K562 (cell line): ENCODE measurements at regions not wholly inside any gene's neighbourhood (a gene's known extent, or its start where the extent isn't known, plus 50 kb on each side); places are given as distances from the start of the nearest gene placed in this dataset.

Experiments used
- HNRNPL ChIP-seq: fragments of 200-400 bp; formaldehyde crosslinking; IDR thresholded peaks from 2 replicates; pipeline ENCODE4 v1.6.1; 2017; ENCODE audit warnings: low read depth, mild to moderate bottlenecking, low read length
- JUNB ChIP-seq: fragments of 450-650 bp; formaldehyde crosslinking; conservative IDR thresholded peaks from 2 replicates; pipeline ENCODE4 v1.4.0; 2020; ENCODE audit warnings: mild to moderate bottlenecking
- KDM5B ChIP-seq: fragments of 200-600 bp; sonication (generic); IDR thresholded peaks from 2 replicates; pipeline ENCODE4 v1.6.1; 2012; ENCODE audit warnings: low read depth, mild to moderate bottlenecking, moderate library complexity, low read length, control low read depth, inconsistent platforms; ENCODE audit not compliant: insufficient replicate concordance
- MEF2A ChIP-seq: IDR thresholded peaks from 2 replicates; pipeline ENCODE4 v1.6.1; 2011; ENCODE audit warnings: low read depth, mild to moderate bottlenecking, low read length, moderate library complexity; ENCODE audit not compliant: control insufficient read depth
- NR2C2 ChIP-seq, 2 experiments: fragments of 200-800 bp in 1 of 2; sonication (Bioruptor generic) in 1 of 2; sonication (generic) in 1 of 2; formaldehyde crosslinking in 1 of 2; IDR thresholded peaks; 2 replicates each; pipeline versions ENCODE4 v1.6.1 to v1.8.0; 2016 to 2022; ENCODE audit warnings: mild to moderate bottlenecking in 1 of 2, missing compliant biosample characterization in 1 of 2, missing genetic modification characterization in 1 of 2, missing genetic modification reagents in 1 of 2
- NRF1 ChIP-seq, 2 experiments: fragments of 450-650 bp; IDR thresholded peaks in 1 of 2; conservative IDR thresholded peaks in 1 of 2; 2 replicates each; pipeline ENCODE4 v1.6.1; 2014; ENCODE audit warnings: mild to moderate bottlenecking in 2 of 2
- POLR2AphosphoS5 ChIP-seq: IDR thresholded peaks from 2 replicates; pipeline ENCODE4 v1.6.1; 2011; ENCODE audit warnings: mild to moderate bottlenecking, low read depth, low read length, moderate library complexity; ENCODE audit not compliant: control insufficient read depth, insufficient read depth
- RB1 ChIP-seq: fragments of 450-650 bp; IDR thresholded peaks from 2 replicates; pipeline ENCODE4 v1.6.1; 2017; ENCODE audit warnings: low read depth, mild to moderate bottlenecking
- SIN3A ChIP-seq, 2 experiments: fragments of 150-350 bp in 1 of 2; IDR thresholded peaks; 2 replicates each; pipeline ENCODE4 v1.6.1; 2011 to 2016; ENCODE audit warnings: borderline replicate concordance in 2 of 2, low read depth in 2 of 2, low read length in 2 of 2, mild to moderate bottlenecking in 2 of 2, moderate library complexity in 2 of 2; ENCODE audit not compliant: control insufficient read depth in 1 of 2
- TF ChIP-seq, protein P1 (sequence below): fragments of 450-650 bp; formaldehyde crosslinking; IDR thresholded peaks from 2 replicates; pipeline ENCODE4 v1.4.0; 2022; ENCODE audit warnings: missing genetic modification characterization
- TF ChIP-seq, protein P2 (sequence below): IDR thresholded peaks from 3 replicates; pipeline ENCODE4 v1.6.1; 2011; ENCODE audit warnings: borderline replicate concordance, mild to moderate bottlenecking; ENCODE audit not compliant: insufficient read length, insufficient read depth
- TF ChIP-seq, protein P3 (sequence below): fragments of 450-650 bp; formaldehyde crosslinking; IDR thresholded peaks from 2 replicates; pipeline ENCODE4 v1.4.0; 2020; ENCODE audit warnings: mild to moderate bottlenecking, moderate library complexity

DNA sequence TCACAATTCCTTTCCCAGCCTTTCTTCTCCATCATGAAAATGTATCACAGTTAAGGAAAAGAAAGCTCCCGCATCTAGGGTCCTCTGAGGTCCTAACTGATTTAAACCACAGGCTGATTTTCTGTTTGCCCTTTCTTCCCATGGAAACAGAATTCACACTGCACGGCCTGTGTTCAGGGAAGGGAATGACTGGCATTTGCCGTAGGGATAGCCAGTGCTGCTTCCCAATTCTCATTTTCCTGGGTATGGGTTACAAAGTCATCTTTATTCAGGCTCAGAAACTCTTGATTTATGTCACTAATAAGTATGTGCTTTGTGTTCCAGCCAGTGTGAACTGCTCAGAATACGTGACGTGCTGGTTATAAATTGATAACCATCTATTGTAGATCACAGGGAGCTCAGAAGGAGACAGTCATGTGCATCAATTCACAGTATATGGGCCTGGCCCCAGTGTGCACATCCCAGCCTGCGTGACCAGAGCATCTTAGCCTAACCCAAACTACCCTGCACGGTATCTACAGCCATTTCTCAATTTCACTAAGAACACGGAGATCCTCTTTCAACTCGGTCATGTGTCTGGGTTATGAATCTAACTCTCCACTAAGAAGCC is 163.3 kb downstream of the LRRC30 start:
- TF ChIP-seq, protein P1, sequence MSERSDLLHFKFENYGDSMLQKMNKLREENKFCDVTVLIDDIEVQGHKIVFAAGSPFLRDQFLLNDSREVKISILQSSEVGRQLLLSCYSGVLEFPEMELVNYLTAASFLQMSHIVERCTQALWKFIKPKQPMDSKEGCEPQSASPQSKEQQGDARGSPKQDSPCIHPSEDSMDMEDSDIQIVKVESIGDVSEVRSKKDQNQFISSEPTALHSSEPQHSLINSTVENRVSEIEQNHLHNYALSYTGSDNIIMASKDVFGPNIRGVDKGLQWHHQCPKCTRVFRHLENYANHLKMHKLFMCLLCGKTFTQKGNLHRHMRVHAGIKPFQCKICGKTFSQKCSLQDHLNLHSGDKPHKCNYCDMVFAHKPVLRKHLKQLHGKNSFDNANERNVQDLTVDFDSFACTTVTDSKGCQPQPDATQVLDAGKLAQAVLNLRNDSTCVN (CRISPR knock-in tag), result no peak
- TF ChIP-seq HNRNPL (no peak), MEF2A (no peak), RB1 (no peak), NR2C2 (CRISPR knock-in tag; IDR thresholded peaks at IDR 0.05) (no peak), NR2C2 (tag; IDR thresholded peaks at IDR 0.05) (no peak), KDM5B (no peak), SIN3A (IDR thresholded peaks at IDR 0.05; ENCODE audit: borderline replicate concordance in 2 of 2, control insufficient read depth in 1 of 2, low read depth in 2 of 2, low read length in 2 of 2) (no peak), NRF1 (conservative IDR thresholded peaks at IDR 0.05 in 1 of 2, IDR thresholded peaks at IDR 0.05 in 1 of 2) (no peak), POLR2AphosphoS5 (no peak), JUNB (CRISPR knock-in tag) (no peak)
- TF ChIP-seq, protein P2, sequence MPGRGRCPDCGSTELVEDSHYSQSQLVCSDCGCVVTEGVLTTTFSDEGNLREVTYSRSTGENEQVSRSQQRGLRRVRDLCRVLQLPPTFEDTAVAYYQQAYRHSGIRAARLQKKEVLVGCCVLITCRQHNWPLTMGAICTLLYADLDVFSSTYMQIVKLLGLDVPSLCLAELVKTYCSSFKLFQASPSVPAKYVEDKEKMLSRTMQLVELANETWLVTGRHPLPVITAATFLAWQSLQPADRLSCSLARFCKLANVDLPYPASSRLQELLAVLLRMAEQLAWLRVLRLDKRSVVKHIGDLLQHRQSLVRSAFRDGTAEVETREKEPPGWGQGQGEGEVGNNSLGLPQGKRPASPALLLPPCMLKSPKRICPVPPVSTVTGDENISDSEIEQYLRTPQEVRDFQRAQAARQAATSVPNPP, result no peak
- TF ChIP-seq, protein P3, sequence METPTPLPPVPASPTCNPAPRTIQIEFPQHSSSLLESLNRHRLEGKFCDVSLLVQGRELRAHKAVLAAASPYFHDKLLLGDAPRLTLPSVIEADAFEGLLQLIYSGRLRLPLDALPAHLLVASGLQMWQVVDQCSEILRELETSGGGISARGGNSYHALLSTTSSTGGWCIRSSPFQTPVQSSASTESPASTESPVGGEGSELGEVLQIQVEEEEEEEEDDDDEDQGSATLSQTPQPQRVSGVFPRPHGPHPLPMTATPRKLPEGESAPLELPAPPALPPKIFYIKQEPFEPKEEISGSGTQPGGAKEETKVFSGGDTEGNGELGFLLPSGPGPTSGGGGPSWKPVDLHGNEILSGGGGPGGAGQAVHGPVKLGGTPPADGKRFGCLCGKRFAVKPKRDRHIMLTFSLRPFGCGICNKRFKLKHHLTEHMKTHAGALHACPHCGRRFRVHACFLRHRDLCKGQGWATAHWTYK (CRISPR knock-in tag), result no peak
